WTC11 (cell line): ENCODE measurements at regions not wholly inside any gene's neighbourhood (a gene's known extent, or its start where the extent isn't known, plus 50 kb on each side); places are given as distances from the start of the nearest gene placed in this dataset.

Experiments used
- CTCF ChIP-seq: fragments of 200-600 bp; IDR thresholded peaks from 2 replicates; pipeline ENCODE4 v1.8.0; 2022; ENCODE audit warnings: antibody characterized with exemption
- GTF2I ChIP-seq: fragments of 250-450 bp; sonication (Bioruptor Pico); conservative IDR thresholded peaks from 2 replicates; pipeline ENCODE4 v1.4.0; 2021; ENCODE audit warnings: mild to moderate bottlenecking
- JUN ChIP-seq: sonication (generic); formaldehyde crosslinking; IDR thresholded peaks from 2 replicates; pipeline ENCODE4 v1.8.0; 2023; ENCODE audit warnings: mild to moderate bottlenecking, missing genetic modification reagents
- TF ChIP-seq, protein P1 (sequence below): sonication (generic); formaldehyde crosslinking; IDR thresholded peaks from 2 replicates; pipeline ENCODE4 v1.8.0; 2022; ENCODE audit warnings: mild to moderate bottlenecking, missing genetic modification reagents

DNA sequence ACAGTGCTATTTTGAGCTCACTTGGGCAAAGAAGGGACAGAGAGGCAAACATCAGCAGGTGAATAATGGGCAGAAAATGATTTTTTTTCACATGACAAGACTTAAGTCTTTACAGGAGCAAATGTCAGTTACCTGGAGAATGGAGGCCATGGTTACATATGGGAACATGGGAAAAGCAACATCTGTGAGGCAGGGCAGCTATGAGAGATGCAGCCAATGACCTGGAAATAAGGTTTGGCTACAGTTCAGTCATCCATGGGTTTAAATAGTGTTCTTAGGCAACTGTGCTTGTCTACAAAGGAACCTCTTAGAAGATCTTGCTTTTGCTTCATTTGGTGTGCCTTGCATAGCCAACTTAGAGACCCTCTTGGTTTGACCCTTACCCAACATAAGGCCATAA, 490.2 kb upstream of the LCORL start:
- TF ChIP-seq JUN (CRISPR knock-in tag) (no peak), GTF2I (CRISPR knock-in tag) (no peak), CTCF (no peak)
- TF ChIP-seq, protein P1, sequence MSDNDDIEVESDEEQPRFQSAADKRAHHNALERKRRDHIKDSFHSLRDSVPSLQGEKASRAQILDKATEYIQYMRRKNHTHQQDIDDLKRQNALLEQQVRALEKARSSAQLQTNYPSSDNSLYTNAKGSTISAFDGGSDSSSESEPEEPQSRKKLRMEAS (CRISPR knock-in tag): no peak
